HEK293 (cell line): ENCODE measurements at regions not wholly inside any gene's neighbourhood (a gene's known extent, or its start where the extent isn't known, plus 50 kb on each side); places are given as distances from the start of the nearest gene placed in this dataset.

Source experiments
- CTCF ChIP-seq: fragments of 450-650 bp; formaldehyde crosslinking; IDR thresholded peaks from 2 replicates; pipeline ENCODE4 v1.5.1; 2016; ENCODE audit warnings: missing biosample characterization, missing genetic modification characterization
- ZBTB26 ChIP-seq: fragments of 450-650 bp; formaldehyde crosslinking; optimal IDR thresholded peaks from 2 replicates; pipeline ENCODE3; 2016; ENCODE audit warnings: missing biosample characterization, mild to moderate bottlenecking, missing genetic modification characterization
- ZBTB7A ChIP-seq: fragments of 450-650 bp; formaldehyde crosslinking; IDR thresholded peaks from 2 replicates; pipeline ENCODE4 v1.5.1; 2016; ENCODE audit warnings: low read depth, missing biosample characterization, missing genetic modification characterization
- ZFP37 ChIP-seq: fragments of 450-650 bp; formaldehyde crosslinking; IDR thresholded peaks from 2 replicates; pipeline ENCODE4 v1.5.1; 2016; ENCODE audit warnings: missing biosample characterization, missing genetic modification characterization
- ZNF239 ChIP-seq: fragments of 450-650 bp; formaldehyde crosslinking; IDR thresholded peaks from 2 replicates; pipeline ENCODE4 v1.5.1; 2016; ENCODE audit warnings: missing biosample characterization, missing genetic modification characterization
- ZNF362 ChIP-seq: fragments of 450-650 bp; formaldehyde crosslinking; IDR thresholded peaks from 2 replicates; pipeline ENCODE4 v1.5.1; 2016; ENCODE audit warnings: missing biosample characterization, missing genetic modification characterization
- ZNF416 ChIP-seq: fragments of 450-650 bp; formaldehyde crosslinking; IDR thresholded peaks from 2 replicates; pipeline ENCODE4 v1.5.1; 2016; ENCODE audit warnings: missing biosample characterization, missing genetic modification characterization
- ZNF639 ChIP-seq: fragments of 450-650 bp; formaldehyde crosslinking; IDR thresholded peaks from 2 replicates; pipeline ENCODE4 v1.5.1; 2016; ENCODE audit warnings: missing biosample characterization, missing genetic modification characterization

- TF ChIP-seq ZNF239 (tag by site-specific recombination) (no peak), ZBTB26 (tag by site-specific recombination) (no peak), CTCF (tag by site-specific recombination) (no peak), ZBTB7A (tag by site-specific recombination) (no peak), ZNF416 (tag by site-specific recombination) (no peak), ZNF362 (tag by site-specific recombination) (no peak), ZNF639 (tag by site-specific recombination) (no peak), ZFP37 (tag by site-specific recombination) (no peak)
These were observed 268.4 kb downstream of the ETS1 start for GRCh38 chr11:128318856-128319474.
